HCT116 (cell line): ENCODE measurements at regions not wholly inside any gene's neighbourhood (a gene's known extent, or its start where the extent isn't known, plus 50 kb on each side); places are given as distances from the start of the nearest gene placed in this dataset.

Experiments used
- ATAC-seq: fragments of 200-7000 bp; cut with Tn5 transposase; 2 replicates; pipeline ENCODE4 v1.9.1; 2020; ENCODE audit warnings: mild to moderate bottlenecking, moderate library complexity
- BruUV-seq: library from RNA; stranded (reverse); fragments of 400-500 nt; replicated peaks from 2 replicates; lab custom pipeline; 2021; lab: Mats Ljungman, UMichigan
- CTCF ChIA-PET: fragments of 300-600 bp; sonication (Branson Sonifier 250); formaldehyde crosslinking; loops from one replicate; lab custom pipeline; 2021; ENCODE audit warnings: antibody characterized with exemption; lab: Charles Lee
- POLR2A ChIA-PET: fragments of 300-600, 350-600 bp; sonication (Branson Sonifier 250); formaldehyde crosslinking; loops from one replicate; lab custom pipeline; 2021; ENCODE audit warnings: antibody characterized with exemption; lab: Charles Lee
- RAD21 ChIA-PET, 2 experiments: fragments of 300-600 bp; sonication (Branson Sonifier 250); formaldehyde crosslinking; loops; one replicate each; lab custom pipeline; 2023; ENCODE audit warnings: low total read pairs in 2 of 2; ENCODE audit not compliant: uncharacterized antibody in 2 of 2, unreplicated experiment in 2 of 2, low non-redundant PET in 1 of 2; lab: Charles Lee
- DNase-seq: peaks from one replicate; pipeline ENCODE4 v3.0.0-alpha.2; 2010; ENCODE audit warnings: low read depth, low spot score
- H2AFZ ChIP-seq: fragments of 200-600 bp; shearing (Covaris generic), sonication (generic); 2 replicates; pipeline ENCODE4 v1.6.1; 2017; ENCODE audit warnings: low read depth, mixed run types, mixed read lengths, antibody characterized with exemption, low read length; ENCODE audit not compliant: poor library complexity, severe bottlenecking
- H3K27ac ChIP-seq: 2 replicates; pipeline ENCODE4 v1.5.1; 2012; ENCODE audit warnings: low read depth, low read length
- H3K27me3 ChIP-seq: fragments of 200-600 bp; sonication (generic); 2 replicates; pipeline ENCODE4 v1.6.1; 2016; ENCODE audit warnings: mixed run types, low read length, mixed read lengths; ENCODE audit not compliant: insufficient read depth
- H3K36me3 ChIP-seq, 2 experiments: fragments of 200-500 bp in 1 of 2; fragments of 200-600 bp in 1 of 2; sonication (Bioruptor generic) in 1 of 2; sonication (generic) in 1 of 2; 2 replicates each; pipeline versions ENCODE4 v1.5.1 to v1.6.1; 2014 to 2016; ENCODE audit warnings: low read length in 2 of 2, inconsistent platforms in 1 of 2, mixed read lengths in 1 of 2, mixed run types in 1 of 2; ENCODE audit not compliant: insufficient read depth in 2 of 2, control insufficient read depth in 1 of 2
- H3K4me1 ChIP-seq, 2 experiments: fragments of 200-600 bp in 1 of 2; sonication (generic) in 1 of 2; 2 replicates each; pipeline versions ENCODE4 v1.5.1 to v1.6.1; 2012 to 2017; ENCODE audit warnings: low read length in 2 of 2, inconsistent platforms in 1 of 2, mild to moderate bottlenecking in 1 of 2, mixed read lengths in 1 of 2, mixed run types in 1 of 2, moderate library complexity in 1 of 2; ENCODE audit not compliant: insufficient read depth in 2 of 2, control insufficient read depth in 1 of 2
- H3K4me2 ChIP-seq: fragments of 200-600 bp; sonication (generic); 2 replicates; pipeline ENCODE4 v1.6.1; 2017; ENCODE audit warnings: mixed run types, low read length, mixed read lengths
- H3K4me3 ChIP-seq, 2 experiments: fragments of 200-600 bp in 1 of 2; sonication (generic) in 1 of 2; replicated peaks in 1 of 2; 2 replicates each; pipeline ENCODE4 v1.5.1; 2011 to 2016; ENCODE audit warnings: low read length in 2 of 2, control low read depth in 1 of 2, low read depth in 1 of 2, mild to moderate bottlenecking in 1 of 2, mixed read lengths in 1 of 2, mixed run types in 1 of 2
- H3K79me2 ChIP-seq: fragments of 200-600 bp; sonication (generic); 2 replicates; pipeline ENCODE4 v1.6.1; 2017; ENCODE audit warnings: mild to moderate bottlenecking, mixed run types, low read length, moderate library complexity, mixed read lengths; ENCODE audit not compliant: insufficient read depth
- H3K9ac ChIP-seq: fragments of 200-600 bp; sonication (generic); 2 replicates; pipeline ENCODE4 v1.6.1; 2016; ENCODE audit warnings: low read length, mixed read lengths
- H3K9me2 ChIP-seq: fragments of 200-600 bp; sonication (generic), shearing (Covaris generic); 2 replicates; pipeline ENCODE4 v1.6.1; 2017; ENCODE audit warnings: mixed run types, mild to moderate bottlenecking, moderate library complexity; ENCODE audit not compliant: insufficient read depth
- H3K9me3 ChIP-seq, 2 experiments: fragments of 200-500 bp in 1 of 2; fragments of 200-600 bp in 1 of 2; sonication (Bioruptor generic) in 1 of 2; sonication (generic) in 1 of 2; 2 replicates each; pipeline ENCODE4 v1.6.1; 2014 to 2017; ENCODE audit warnings: low read length in 2 of 2, mixed read lengths in 2 of 2, inconsistent platforms in 1 of 2, low read depth in 1 of 2, mild to moderate bottlenecking in 1 of 2, mixed run types in 1 of 2, moderate library complexity in 1 of 2; ENCODE audit not compliant: control insufficient read depth in 1 of 2, insufficient read depth in 1 of 2
- H4K20me1 ChIP-seq: fragments of 200-600 bp; sonication (generic), shearing (Covaris generic); 2 replicates; pipeline ENCODE4 v1.6.1; 2017; ENCODE audit warnings: mixed run types, mild to moderate bottlenecking, moderate library complexity; ENCODE audit not compliant: insufficient read depth
- CBX3 ChIP-seq: IDR thresholded peaks from 2 replicates; pipeline ENCODE4 v1.6.1; 2012; ENCODE audit warnings: low read depth
- CEBPB ChIP-seq: IDR thresholded peaks from 2 replicates; pipeline ENCODE4 v1.6.1; 2012; ENCODE audit warnings: low read depth
- CTCF ChIP-seq, 3 experiments: fragments of 200-600 bp in 1 of 3; sonication (generic) in 1 of 3; IDR thresholded peaks in 2 of 3; conservative IDR thresholded peaks in 1 of 3; 2 replicates each; pipeline ENCODE4 v1.5.1; 2012 to 2017; ENCODE audit warnings: low read depth in 2 of 3, low read length in 2 of 3, antibody characterized with exemption in 1 of 3, borderline replicate concordance in 1 of 3, control low read depth in 1 of 3, mild to moderate bottlenecking in 1 of 3, mixed read lengths in 1 of 3, mixed run types in 1 of 3, moderate library complexity in 1 of 3; ENCODE audit not compliant: insufficient read depth in 1 of 3
- EGR1 ChIP-seq: IDR thresholded peaks from 2 replicates; pipeline ENCODE4 v1.6.1; 2012; ENCODE audit warnings: low read depth
- ELF1 ChIP-seq: IDR thresholded peaks from 2 replicates; pipeline ENCODE4 v1.6.1; 2012; ENCODE audit warnings: low read depth, borderline replicate concordance
- EZH2 ChIP-seq: fragments of 200-600 bp; sonication (generic); IDR thresholded peaks from 2 replicates; pipeline ENCODE4 v1.6.1; 2017; ENCODE audit warnings: antibody characterized with exemption, mixed run types
- EZH2phosphoT487 ChIP-seq: fragments of 200-600 bp; IDR thresholded peaks from 2 replicates; pipeline ENCODE4 v1.6.1; 2018; ENCODE audit warnings: antibody characterized with exemption, borderline replicate concordance
- FOSL1 ChIP-seq: IDR thresholded peaks from 2 replicates; pipeline ENCODE4 v1.6.1; 2012; ENCODE audit warnings: low read depth
- POLR2AphosphoS5 ChIP-seq: IDR thresholded peaks from 2 replicates; pipeline ENCODE4 v1.6.1; 2011; ENCODE audit warnings: mild to moderate bottlenecking, low read depth, low read length, moderate library complexity
- RAD21 ChIP-seq: IDR thresholded peaks from 2 replicates; pipeline ENCODE4 v1.6.1; 2012; ENCODE audit warnings: low read depth, mild to moderate bottlenecking
- TCF7L2 ChIP-seq: IDR thresholded peaks from 2 replicates; pipeline ENCODE4 v1.7.0; 2011; ENCODE audit warnings: borderline replicate concordance, inconsistent platforms; ENCODE audit not compliant: insufficient read depth, insufficient read length; ENCODE audit errors: extremely low read depth
- ZFX ChIP-seq: fragments of 450-650 bp; IDR thresholded peaks from 2 replicates; pipeline ENCODE4 v1.6.1; 2017
- intact Hi-C: fragments of 100-400 bp; cut with micrococcal nuclease; formaldehyde crosslinking; loops from 2 replicates; pipeline ENCODE4 v1.10.0; 2022
- TF ChIP-seq, protein P1 (sequence below): IDR thresholded peaks from 2 replicates; pipeline ENCODE4 v1.6.1; 2012
- TF ChIP-seq, protein P2 (sequence below): IDR thresholded peaks from 2 replicates; pipeline ENCODE4 v1.6.1; 2012

GRCh38 chr4:130479020-130479419, 1383.1 kb downstream of the C4orf33 start:
- Histone ChIP-seq H3K4me2 (no peak overlapping the region), H4K20me1 (no peaks in the 10 kb centered on the region), H3K79me2 (no peaks in the 10 kb centered on the region), H3K9ac (no peak overlapping the region), H3K9me2 (no peaks in the 10 kb centered on the region), H3K27me3 (no peaks in the 10 kb centered on the region), H3K9me3 (no peaks in the 10 kb centered on the region), H3K36me3 (no peaks in the 10 kb centered on the region), H3K4me1 (no peaks in the 10 kb centered on the region), H3K27ac (no peak overlapping the region), H3K4me3 (no peak overlapping the region), H2AFZ (no peak overlapping the region)
- CTCF ChIA-PET, result no interaction called here
- no peak for DNase-seq
- ATAC-seq, result no peak
- intact Hi-C loops, result no loop called here
- no TSS peak for BruUV-seq
- TF ChIP-seq, protein P1, sequence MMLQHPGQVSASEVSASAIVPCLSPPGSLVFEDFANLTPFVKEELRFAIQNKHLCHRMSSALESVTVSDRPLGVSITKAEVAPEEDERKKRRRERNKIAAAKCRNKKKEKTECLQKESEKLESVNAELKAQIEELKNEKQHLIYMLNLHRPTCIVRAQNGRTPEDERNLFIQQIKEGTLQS, result no peak
- TF ChIP-seq CTCF (IDR thresholded peaks at IDR 0.05 in 2 of 3, conservative IDR thresholded peaks at IDR 0.05 in 1 of 3; ENCODE audit: borderline replicate concordance in 1 of 3, insufficient read depth in 1 of 3, low read depth in 2 of 3, low read length in 2 of 3) (no peak), ELF1 (no peak), FOSL1 (no peak), EZH2phosphoT487 (no peak), CEBPB (no peak)
- RAD21 ChIA-PET, result no interaction called here
- POLR2A ChIA-PET, result no interaction called here

- Histone ChIP-seq H3K36me3 (no peaks in the 10 kb centered on the region), H3K4me1 (no peaks in the 10 kb centered on the region), H2AFZ (no peak overlapping the region), H3K9me2 (no peaks in the 10 kb centered on the region), H3K9ac (no peak overlapping the region), H3K4me3 (no peak overlapping the region), H3K27me3 (no peaks in the 10 kb centered on the region), H3K9me3 (no peaks in the 10 kb centered on the region), H3K4me2 (no peak overlapping the region), H3K27ac (no peak overlapping the region), H4K20me1 (no peaks in the 10 kb centered on the region), H3K79me2 (no peaks in the 10 kb centered on the region)
- intact Hi-C loops, result no loop called here
- RAD21 ChIA-PET, result no interaction called here
- DNase-seq, result no peak
- CTCF ChIA-PET, result no interaction called here
- ATAC-seq, result no peak
- POLR2A ChIA-PET, result no interaction called here
- no TSS peak for BruUV-seq
- TF ChIP-seq POLR2AphosphoS5 (no peak), CBX3 (no peak), EGR1 (no peak), ZFX (no peak), CTCF (IDR thresholded peaks at IDR 0.05 in 2 of 3, conservative IDR thresholded peaks at IDR 0.05 in 1 of 3; ENCODE audit: borderline replicate concordance in 1 of 3, insufficient read depth in 1 of 3, low read depth in 2 of 3, low read length in 2 of 3) (no peak), TCF7L2 (no peak), EZH2 (no peak), RAD21 (no peak), EZH2phosphoT487 (no peak), CEBPB (no peak)
- TF ChIP-seq, protein P2, sequence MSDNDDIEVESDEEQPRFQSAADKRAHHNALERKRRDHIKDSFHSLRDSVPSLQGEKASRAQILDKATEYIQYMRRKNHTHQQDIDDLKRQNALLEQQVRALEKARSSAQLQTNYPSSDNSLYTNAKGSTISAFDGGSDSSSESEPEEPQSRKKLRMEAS, result no peak
Observed at GRCh38 chr4:130479674-130480073, 1383.7 kb downstream of the C4orf33 start.
